GM23248 (cell line): ENCODE measurements at regions not wholly inside any gene's neighbourhood (a gene's known extent, or its start where the extent isn't known, plus 50 kb on each side); places are given as distances from the start of the nearest gene placed in this dataset.

Experiments used
- DNase-seq: peaks from one replicate; pipeline ENCODE4 v3.0.0-alpha.2; 2015
- H2AFZ ChIP-seq: fragments of 200-600 bp; sonication (generic); 2 replicates; pipeline ENCODE4 v1.6.1; 2016; ENCODE audit warnings: antibody characterized with exemption
- H3F3A ChIP-seq: fragments of 200-600 bp; sonication (generic); 2 replicates; pipeline ENCODE4 v1.6.1; 2016; ENCODE audit warnings: mild to moderate bottlenecking, antibody characterized with exemption, mixed run types; ENCODE audit not compliant: insufficient read depth
- H3K27ac ChIP-seq: fragments of 200-600 bp; sonication (generic); 2 replicates; pipeline ENCODE4 v1.5.1; 2016; ENCODE audit warnings: mild to moderate bottlenecking
- H3K27me3 ChIP-seq: fragments of 200-600 bp; sonication (generic); replicated peaks from 2 replicates; pipeline ENCODE4 v1.6.1; 2016; ENCODE audit warnings: mild to moderate bottlenecking; ENCODE audit not compliant: insufficient read depth
- H3K36me3 ChIP-seq: fragments of 200-600 bp; sonication (generic); 2 replicates; pipeline ENCODE4 v1.6.1; 2016; ENCODE audit warnings: low read depth, mild to moderate bottlenecking
- H3K4me1 ChIP-seq: fragments of 200-600 bp; sonication (generic); 2 replicates; pipeline ENCODE4 v1.6.1; 2016; ENCODE audit warnings: mild to moderate bottlenecking; ENCODE audit not compliant: insufficient read depth
- H3K4me2 ChIP-seq: fragments of 200-600 bp; sonication (generic); one replicate; pipeline ENCODE4 v1.6.1; 2016; ENCODE audit warnings: mild to moderate bottlenecking; ENCODE audit not compliant: unreplicated experiment
- H3K4me3 ChIP-seq: fragments of 200-600 bp; sonication (generic); 2 replicates; pipeline ENCODE4 v1.5.1; 2016; ENCODE audit warnings: mild to moderate bottlenecking
- H3K79me2 ChIP-seq: fragments of 200-600 bp; sonication (generic); 2 replicates; pipeline ENCODE4 v1.6.1; 2016; ENCODE audit warnings: mild to moderate bottlenecking; ENCODE audit not compliant: insufficient read depth
- H3K9ac ChIP-seq: fragments of 200-600 bp; sonication (generic); 2 replicates; pipeline ENCODE4 v1.6.1; 2016; ENCODE audit warnings: mild to moderate bottlenecking
- H3K9me2 ChIP-seq: fragments of 200-600 bp; sonication (generic); 2 replicates; pipeline ENCODE4 v1.6.1; 2016; ENCODE audit warnings: mixed run types, mild to moderate bottlenecking, moderate library complexity; ENCODE audit not compliant: insufficient read depth
- H3K9me3 ChIP-seq: fragments of 200-600 bp; sonication (generic); one replicate; pipeline ENCODE4 v1.6.1; 2017; ENCODE audit warnings: low read depth
- H4K20me1 ChIP-seq: fragments of 200-600 bp; sonication (generic); 2 replicates; pipeline ENCODE4 v1.6.0; 2016; ENCODE audit not compliant: insufficient read depth
- EZH2 ChIP-seq: fragments of 200-600 bp; sonication (generic); IDR thresholded peaks from 2 replicates; pipeline ENCODE4 v1.6.1; 2018; ENCODE audit warnings: antibody characterized with exemption, mild to moderate bottlenecking; ENCODE audit not compliant: insufficient read depth, poor library complexity, severe bottlenecking
- EZH2phosphoT487 ChIP-seq: fragments of 200-600 bp; sonication (generic); IDR thresholded peaks from 2 replicates; pipeline ENCODE4 v1.6.1; 2018; ENCODE audit warnings: antibody characterized with exemption, moderate library complexity, mild to moderate bottlenecking, low read depth; ENCODE audit not compliant: insufficient read depth
- WGBS, 2 experiments: methylation state at CpG; one replicate each; pipeline ENCODE4 v1.1.6; 2015 to 2017; ENCODE audit warnings: low lambda C conversion rate in 2 of 2, low coverage in 1 of 2; ENCODE audit errors: missing lambda C conversion rate in 2 of 2; 5-methylcytosine and 5-hydroxymethylcytosine counted together
- in situ Hi-C: fragments of 300-500 bp; cut with MboI; formaldehyde crosslinking; loops from 2 replicates; pipeline ENCODE4 v1.15.0; 2020

DNA sequence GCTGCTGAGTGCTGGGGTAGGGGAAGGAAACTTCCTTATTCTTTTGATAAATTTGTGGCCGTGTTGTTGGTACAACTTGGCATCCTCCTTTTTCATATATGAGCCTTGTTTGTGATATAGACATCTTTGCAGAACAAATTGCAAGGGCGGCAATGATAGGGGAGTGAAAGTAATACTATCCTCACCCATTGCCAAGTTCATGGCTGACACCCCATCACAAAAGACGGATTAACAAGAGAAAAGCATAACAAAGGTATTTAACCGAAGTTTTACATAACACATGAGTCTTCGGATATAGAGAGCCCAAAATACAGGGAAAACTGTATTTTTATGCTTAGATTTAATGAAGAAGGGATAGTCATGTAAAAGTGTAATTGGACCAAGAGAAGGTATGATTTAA is 86.3 kb upstream of the TMPRSS2 start:
- peaks cover 11% of the 10 kb centered on the region for H3K27me3 ChIP-seq
- H3K27ac ChIP-seq: no peak overlapping the region
- no peak overlapping the region for H2AFZ ChIP-seq
- no peaks in the 10 kb centered on the region for H3F3A ChIP-seq
- no peaks in the 10 kb centered on the region for H3K79me2 ChIP-seq
- H3K9me2 ChIP-seq: no peaks in the 10 kb centered on the region
- H3K4me1 ChIP-seq: no peaks in the 10 kb centered on the region
- no peak overlapping the region for H3K9ac ChIP-seq
- no peaks in the 10 kb centered on the region for H3K9me3 ChIP-seq
- TF ChIP-seq EZH2: no peak
- no peak for TF ChIP-seq EZH2phosphoT487
- DNase-seq: no peak
- H4K20me1 ChIP-seq: no peaks in the 10 kb centered on the region
- in situ Hi-C loops: no loop called here
- no peak overlapping the region for H3K4me2 ChIP-seq
- 27 to 28% methylated on average over 5 of the region's 5 CpGs for WGBS, 2 experiments
- no peak overlapping the region for H3K4me3 ChIP-seq
- H3K36me3 ChIP-seq: no peaks in the 10 kb centered on the region

DNA sequence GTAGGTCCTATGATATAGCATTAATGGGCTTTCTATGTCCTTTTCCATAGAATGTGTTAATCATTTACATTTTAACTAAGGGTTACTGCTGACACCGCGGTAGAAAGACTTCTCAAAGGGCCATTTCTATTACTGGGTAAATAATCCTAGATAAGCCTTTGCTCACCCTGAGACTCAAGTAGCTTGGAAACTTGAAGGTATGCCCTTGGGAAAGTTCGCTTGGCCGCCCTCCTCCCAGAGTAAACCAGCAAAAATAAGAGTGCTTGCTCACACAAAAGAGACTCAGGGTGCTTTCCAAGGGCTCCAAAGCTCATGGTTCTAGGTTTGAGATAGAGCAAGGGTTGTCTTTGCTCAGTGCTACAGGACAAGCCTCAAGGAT is 85.8 kb upstream of the TMPRSS2 start:
- WGBS, 2 experiments: 66 to 72% methylated on average over 4 of the region's 4 CpGs
- Histone ChIP-seq H3K9me3 (no peaks in the 10 kb centered on the region), H3K27me3 (peaks cover 11% of the 10 kb centered on the region)

DNA sequence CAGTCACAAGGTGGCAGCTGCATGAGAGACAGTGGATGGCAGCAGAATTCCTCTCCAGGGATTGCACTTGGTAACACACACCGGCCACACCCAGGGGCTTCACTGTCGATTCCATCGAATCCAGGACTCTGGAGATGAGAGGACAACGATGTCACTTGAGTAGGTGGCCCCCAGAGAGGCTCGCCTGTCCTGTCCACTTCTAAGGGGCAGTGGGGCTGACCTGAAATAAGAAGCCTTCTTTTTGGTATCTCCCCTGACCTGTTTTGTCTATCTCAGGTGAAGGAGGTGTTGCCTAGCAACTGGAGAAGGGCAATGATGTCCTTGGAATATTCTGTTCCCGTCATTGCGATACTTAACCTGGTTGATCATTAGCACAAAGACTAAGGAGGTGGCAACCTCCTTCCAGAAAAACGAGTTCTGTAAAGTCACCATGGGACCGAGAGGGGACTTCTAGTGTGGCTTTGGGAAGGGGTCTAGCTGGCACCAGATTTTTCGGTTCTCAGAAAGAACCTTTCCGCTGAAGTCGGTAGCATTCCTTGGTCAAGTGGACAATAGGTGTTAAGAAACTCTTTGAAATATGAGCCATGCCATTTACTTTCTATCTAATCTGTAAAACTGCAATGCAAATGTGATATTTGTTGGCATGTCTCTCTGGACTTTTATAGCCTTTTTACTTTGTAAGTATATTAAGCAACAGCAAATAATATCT is 85.2 kb upstream of the TMPRSS2 start:
- peaks cover 11% of the 10 kb centered on the region for H3K27me3 ChIP-seq
- H4K20me1 ChIP-seq: no peaks in the 10 kb centered on the region
- DNase-seq: no peak
- H3K79me2 ChIP-seq: no peaks in the 10 kb centered on the region
- no peak for TF ChIP-seq EZH2
- no peak for TF ChIP-seq EZH2phosphoT487
- no peak overlapping the region for H3K9ac ChIP-seq
- in situ Hi-C loops: no loop called here
- no peaks in the 10 kb centered on the region for H3F3A ChIP-seq
- H2AFZ ChIP-seq: no peak overlapping the region
- no peaks in the 10 kb centered on the region for H3K9me3 ChIP-seq
- no peaks in the 10 kb centered on the region for H3K4me1 ChIP-seq
- no peaks in the 10 kb centered on the region for H3K9me2 ChIP-seq
- no peaks in the 10 kb centered on the region for H3K36me3 ChIP-seq
- H3K4me3 ChIP-seq: no peak overlapping the region
- 51 to 55% methylated on average over 12 of the region's 12 CpGs for WGBS, 2 experiments
- no peak overlapping the region for H3K27ac ChIP-seq
- no peak overlapping the region for H3K4me2 ChIP-seq

More for the DNA sequence above, 85.8 kb upstream of the TMPRSS2 start:
- no peak overlapping the region for H2AFZ ChIP-seq
- TF ChIP-seq EZH2 (no peak), EZH2phosphoT487 (no peak)
- H3K36me3 ChIP-seq: no peaks in the 10 kb centered on the region
- no peak overlapping the region for H3K4me3 ChIP-seq
- H3K4me2 ChIP-seq: no peak overlapping the region
- H3K27ac ChIP-seq: no peak overlapping the region
- H3K9me2 ChIP-seq: no peaks in the 10 kb centered on the region
- H3K79me2 ChIP-seq: no peaks in the 10 kb centered on the region
- DNase-seq: no peak
- no peaks in the 10 kb centered on the region for H3K4me1 ChIP-seq
- H3F3A ChIP-seq: no peaks in the 10 kb centered on the region
- H3K9ac ChIP-seq: no peak overlapping the region
- no peaks in the 10 kb centered on the region for H4K20me1 ChIP-seq
- in situ Hi-C loops: no loop called here

DNA sequence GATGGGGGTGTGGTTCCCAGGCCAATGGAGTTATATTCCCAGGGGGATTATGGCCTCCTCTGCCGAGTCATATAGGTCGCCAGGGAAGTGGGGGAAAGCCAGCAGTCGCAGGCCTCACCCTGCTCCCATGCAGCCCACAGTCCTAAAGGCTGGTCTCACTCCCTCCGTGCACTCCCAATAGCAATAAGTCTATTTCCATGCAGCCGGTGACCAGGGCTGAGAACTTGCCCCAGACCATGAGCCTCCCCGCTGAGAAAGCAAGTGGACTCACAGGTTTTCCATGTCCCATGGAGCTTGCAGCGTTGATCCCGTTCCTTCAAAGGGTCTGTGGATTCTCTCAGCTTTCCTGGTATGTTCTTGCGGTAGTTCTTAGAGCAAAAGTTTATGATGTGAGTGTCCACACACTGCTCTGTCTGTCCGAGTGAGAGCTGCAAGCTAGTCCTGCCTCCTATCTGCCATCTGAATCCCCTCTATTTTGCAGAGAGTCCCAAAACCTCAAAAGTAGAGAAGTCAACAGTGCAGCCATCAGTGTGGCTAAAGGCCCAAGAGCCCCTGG is 81.7 kb upstream of the TMPRSS2 start:
- H3K27me3 ChIP-seq: peaks cover 6% of the 10 kb centered on the region
- no peaks in the 10 kb centered on the region for H3K79me2 ChIP-seq
- H3K36me3 ChIP-seq: no peaks in the 10 kb centered on the region
- H3K4me3 ChIP-seq: no peak overlapping the region
- H3F3A ChIP-seq: no peaks in the 10 kb centered on the region
- TF ChIP-seq EZH2phosphoT487 (no peak), EZH2 (no peak)
- no peak overlapping the region for H3K27ac ChIP-seq
- no peaks in the 10 kb centered on the region for H3K9me2 ChIP-seq
- no peak overlapping the region for H3K4me2 ChIP-seq
- H3K9ac ChIP-seq: no peak overlapping the region
- H4K20me1 ChIP-seq: no peaks in the 10 kb centered on the region
- in situ Hi-C loops: no loop called here
- H3K9me3 ChIP-seq: no peaks in the 10 kb centered on the region
- 71 to 72% methylated on average over 10 of the region's 10 CpGs for WGBS, 2 experiments
- no peak for DNase-seq
- H3K4me1 ChIP-seq: no peaks in the 10 kb centered on the region
- H2AFZ ChIP-seq: no peak overlapping the region
